H1 (cell line): ENCODE measurements at regions not wholly inside any gene's neighbourhood (a gene's known extent, or its start where the extent isn't known, plus 50 kb on each side); places are given as distances from the start of the nearest gene placed in this dataset.

Source experiments
- CTCF ChIA-PET: fragments of 300-600 bp; sonication (Branson Sonifier 250); formaldehyde crosslinking; loops from one replicate; lab custom pipeline; 2021; ENCODE audit not compliant: partially characterized antibody; lab: Charles Lee
- POLR2A ChIA-PET: fragments of 300-600 bp; sonication (Branson Sonifier 250); formaldehyde crosslinking; loops from one replicate; lab custom pipeline; 2021; ENCODE audit warnings: inconsistent platforms; ENCODE audit not compliant: partially characterized antibody; lab: Charles Lee
- DNase-seq, 2 experiments: peaks; one replicate each; pipeline versions ENCODE4 v3.0.0 to v3.0.0-alpha.2; 2010 to 2022; ENCODE audit warnings: low spot score in 2 of 2, low read depth in 1 of 2, mixed read lengths in 1 of 2
- FAIRE-seq: peaks from 2 replicates; lab custom pipeline; 2011; peaks lifted over from hg19 to GRCh38; lab: Jason Lieb, UNC
- H2AFZ ChIP-seq: 2 replicates; pipeline ENCODE4 v1.8.1; 2012; ENCODE audit warnings: low read length, inconsistent platforms
- H2AK5ac ChIP-seq: 2 replicates; pipeline ENCODE4 v1.6.1; 2013; ENCODE audit warnings: low read depth, low read length
- H2BK120ac ChIP-seq: replicated peaks from 2 replicates; pipeline ENCODE3; 2013; ENCODE audit warnings: low read depth, low read length, inconsistent platforms
- H2BK12ac ChIP-seq: 2 replicates; pipeline ENCODE4 v1.6.1; 2013; ENCODE audit warnings: low read depth, low read length
- H2BK15ac ChIP-seq: 2 replicates; pipeline ENCODE4 v1.6.1; 2013; ENCODE audit warnings: low read length
- H2BK20ac ChIP-seq: 2 replicates; pipeline ENCODE4 v1.6.1; 2013; ENCODE audit warnings: low read length
- H2BK5ac ChIP-seq: 2 replicates; pipeline ENCODE4 v1.6.1; 2013; ENCODE audit warnings: low read depth, low read length
- H3K14ac ChIP-seq: 2 replicates; pipeline ENCODE4 v1.6.1; 2013; ENCODE audit warnings: inconsistent platforms; ENCODE audit not compliant: insufficient read length
- H3K18ac ChIP-seq: 2 replicates; pipeline ENCODE4 v1.6.1; 2013; ENCODE audit warnings: low read length; ENCODE audit errors: extremely low read depth
- H3K23ac ChIP-seq: 2 replicates; pipeline ENCODE4 v1.6.1; 2013; ENCODE audit warnings: inconsistent platforms; ENCODE audit not compliant: insufficient read length
- H3K23me2 ChIP-seq: 2 replicates; pipeline ENCODE4 v1.6.1; 2013; ENCODE audit warnings: low read depth, low read length
- H3K27ac ChIP-seq: 2 replicates; pipeline ENCODE4 v1.6.1; 2011; ENCODE audit warnings: low read depth, low read length, inconsistent platforms
- H3K27me3 ChIP-seq, 4 experiments: replicated peaks in 1 of 4; 1 replicate in 1 of 4; 2 replicates in 3 of 4; pipeline versions ENCODE4 v1.6.1 to v1.8.1; 2011 to 2013; ENCODE audit warnings: low read length in 3 of 4, mild to moderate bottlenecking in 3 of 4, inconsistent platforms in 2 of 4, mixed read lengths in 2 of 4, moderate library complexity in 1 of 4; ENCODE audit not compliant: control insufficient read depth in 3 of 4, insufficient read depth in 3 of 4; ENCODE audit errors: extremely low read depth in 1 of 4
- H3K36me3 ChIP-seq, 4 experiments: 2 replicates each; pipeline versions ENCODE4 v1.6.1 to v1.8.1; 2011 to 2013; ENCODE audit warnings: mild to moderate bottlenecking in 4 of 4, low read length in 3 of 4, moderate library complexity in 2 of 4, control low read depth in 1 of 4, inconsistent platforms in 1 of 4; ENCODE audit not compliant: insufficient read depth in 4 of 4, control insufficient read depth in 2 of 4
- H3K4ac ChIP-seq: replicated peaks from 2 replicates; pipeline ENCODE3; 2013; ENCODE audit warnings: low read length, low read depth, mixed read lengths, inconsistent platforms; ENCODE audit not compliant: insufficient read length
- H3K4me1 ChIP-seq, 4 experiments: replicated peaks in 1 of 4; 1 replicate in 1 of 4; 2 replicates in 3 of 4; pipeline versions ENCODE4 v1.6.1 to v1.8.1; 2011 to 2013; ENCODE audit warnings: low read length in 3 of 4, inconsistent platforms in 2 of 4, mixed read lengths in 1 of 4; ENCODE audit not compliant: insufficient read depth in 4 of 4, control insufficient read depth in 3 of 4
- H3K4me2 ChIP-seq, 2 experiments: 2 replicates each; pipeline versions ENCODE4 v1.6.1 to v1.8.1; 2011 to 2013; ENCODE audit warnings: low read depth in 2 of 2, low read length in 2 of 2, control low read depth in 1 of 2, inconsistent platforms in 1 of 2, mild to moderate bottlenecking in 1 of 2; ENCODE audit not compliant: insufficient read depth in 1 of 2
- H3K4me3 ChIP-seq, 4 experiments: fragments of 200-600, 300-600 bp in 1 of 4; sonication (generic), shearing (Covaris generic), sonication (Bioruptor Twin) in 1 of 4; 2 replicates each; pipeline versions ENCODE4 v1.5.1 to v1.8.1; 2011 to 2016; ENCODE audit warnings: low read length in 4 of 4, low read depth in 3 of 4, control low read depth in 2 of 4, inconsistent platforms in 2 of 4, mild to moderate bottlenecking in 2 of 4, mixed read lengths in 1 of 4, moderate library complexity in 1 of 4; ENCODE audit not compliant: insufficient read depth in 2 of 4; ENCODE audit errors: extremely low read depth in 1 of 4
- H3K56ac ChIP-seq: replicated peaks from 2 replicates; pipeline ENCODE3; 2013; ENCODE audit warnings: low read depth, mild to moderate bottlenecking, mixed read lengths, low read length, inconsistent platforms; ENCODE audit not compliant: insufficient read length
- H3K79me1 ChIP-seq: 2 replicates; pipeline ENCODE4 v1.6.1; 2013; ENCODE audit warnings: low read depth, low read length, control low read depth
- H3K79me2 ChIP-seq, 2 experiments: 2 replicates each; pipeline versions ENCODE4 v1.6.1 to v1.8.1; 2012 to 2013; ENCODE audit warnings: low read length in 2 of 2, mild to moderate bottlenecking in 2 of 2, inconsistent platforms in 1 of 2; ENCODE audit not compliant: insufficient read depth in 2 of 2, control insufficient read depth in 1 of 2
- H3K9ac ChIP-seq, 4 experiments: replicated peaks in 1 of 4; 1 replicate in 1 of 4; 2 replicates in 3 of 4; pipeline versions ENCODE4 v1.6.1 to v1.8.1; 2011 to 2013; ENCODE audit warnings: low read depth in 3 of 4, low read length in 3 of 4, control low read depth in 2 of 4, mild to moderate bottlenecking in 2 of 4, moderate library complexity in 2 of 4, inconsistent platforms in 1 of 4; ENCODE audit errors: extremely low read depth in 1 of 4
- H3K9me3 ChIP-seq, 2 experiments: 2 replicates each; pipeline versions ENCODE4 v1.6.1 to v1.8.1; 2012 to 2013; ENCODE audit warnings: mild to moderate bottlenecking in 2 of 2, moderate library complexity in 2 of 2, control low read depth in 1 of 2, inconsistent platforms in 1 of 2, low read depth in 1 of 2, low read length in 1 of 2, mixed read lengths in 1 of 2; ENCODE audit not compliant: insufficient read depth in 2 of 2
- H4K20me1 ChIP-seq, 2 experiments: replicated peaks in 1 of 2; 2 replicates each; pipeline versions ENCODE3 to v1.8.1; 2011 to 2013; ENCODE audit warnings: inconsistent platforms in 2 of 2, low read length in 2 of 2, mild to moderate bottlenecking in 1 of 2; ENCODE audit not compliant: insufficient read depth in 2 of 2, control insufficient read depth in 1 of 2
- H4K5ac ChIP-seq: 2 replicates; pipeline ENCODE4 v1.6.1; 2013; ENCODE audit warnings: low read length, low read depth, mixed read lengths, inconsistent platforms; ENCODE audit not compliant: insufficient read length
- H4K8ac ChIP-seq: 2 replicates; pipeline ENCODE4 v1.8.0; 2013; ENCODE audit warnings: mild to moderate bottlenecking, moderate library complexity, low read length, inconsistent platforms; ENCODE audit not compliant: insufficient read depth; ENCODE audit errors: extremely low read depth
- H4K91ac ChIP-seq: replicated peaks from 2 replicates; pipeline ENCODE3; 2013; ENCODE audit warnings: low read length, mixed read lengths, inconsistent platforms; ENCODE audit not compliant: insufficient read length
- KDM1A ChIP-seq: fragments of 200-600, 300-600 bp; sonication (generic); IDR thresholded peaks from 2 replicates; pipeline ENCODE4 v1.7.1; 2016; ENCODE audit warnings: mild to moderate bottlenecking, low read length, borderline replicate concordance
- POLR2A ChIP-seq, 2 experiments: IDR thresholded peaks; 1 replicate in 1 of 2; 2 replicates in 1 of 2; pipeline ENCODE4 v1.6.1; 2011; ENCODE audit warnings: low read depth in 2 of 2, low read length in 2 of 2, mild to moderate bottlenecking in 2 of 2; ENCODE audit errors: control extremely low read depth in 1 of 2
- SAP30 ChIP-seq: fragments of 300-600 bp; sonication (generic); IDR thresholded peaks from 2 replicates; pipeline ENCODE4 v1.7.1; 2012; ENCODE audit warnings: low read length, moderate library complexity, mild to moderate bottlenecking, inconsistent platforms; ENCODE audit not compliant: insufficient read depth, insufficient replicate concordance
- SIN3A ChIP-seq, 2 experiments: IDR thresholded peaks in 1 of 2; conservative IDR thresholded peaks in 1 of 2; 2 replicates each; pipeline ENCODE4 v1.6.1; 2011 to 2012; ENCODE audit warnings: low read length in 2 of 2, improper control_type of control experiment in 1 of 2, low read depth in 1 of 2, mild to moderate bottlenecking in 1 of 2
- TAF1 ChIP-seq: IDR thresholded peaks from 2 replicates; pipeline ENCODE4 v1.6.1; 2011; ENCODE audit warnings: mild to moderate bottlenecking, low read depth, low read length
- TEAD4 ChIP-seq: IDR thresholded peaks from 2 replicates; pipeline ENCODE4 v1.6.1; 2012; ENCODE audit warnings: low read depth, low read length, inconsistent platforms, mixed read lengths
- WGBS, 2 experiments: shearing (Covaris generic) in 1 of 2; methylation state at CpG; one replicate each; pipeline versions ENCODE4 v1.1.6 to v1.1.7; 2013 to 2015; ENCODE audit warnings: low lambda C conversion rate in 2 of 2, mixed read lengths in 2 of 2, inconsistent platforms in 1 of 2, low coverage in 1 of 2, missing lambda C conversion rate in 1 of 2; ENCODE audit not compliant: insufficient replicate concordance in 2 of 2, insufficient coverage in 1 of 2, insufficient read length in 1 of 2; ENCODE audit errors: extremely low coverage in 1 of 2, missing lambda C conversion rate in 1 of 2; 5-methylcytosine and 5-hydroxymethylcytosine counted together

- POLR2A ChIA-PET: no interaction called here
- Histone ChIP-seq H2BK12ac (no peak overlapping the region), H4K5ac (no peak overlapping the region), H3K4me2 (no peak overlapping the region), H3K9me3 (no peaks in the 10 kb centered on the region), H3K9ac (no peak overlapping the region), H3K14ac (no peak overlapping the region), H3K27me3 (no peaks in the 10 kb centered on the region), H3K79me2 (no peaks in the 10 kb centered on the region), H3K4me3 (no peak overlapping the region), H2AFZ (no peak overlapping the region), H3K23ac (no peak overlapping the region), H3K79me1 (no peaks in the 10 kb centered on the region), H3K56ac (no peak overlapping the region), H4K91ac (no peak overlapping the region), H3K23me2 (no peaks in the 10 kb centered on the region), H4K20me1 (no peaks in the 10 kb centered on the region), H4K8ac (no peak overlapping the region), H2BK120ac (no peak overlapping the region), H3K4ac (no peak overlapping the region), H2BK15ac (no peak overlapping the region), H2AK5ac (no peak overlapping the region), H3K4me1 (peaks cover 0 to 4% (median 1%) of the 10 kb centered on the region in 4 experiments; a peak in 2 of 7 replicates), H3K36me3 (no peaks in the 10 kb centered on the region), H3K18ac (no peak overlapping the region), H2BK20ac (no peak overlapping the region), H2BK5ac (no peak overlapping the region), H3K27ac (no peak overlapping the region)
- TF ChIP-seq SAP30: no peak
- TF ChIP-seq TAF1: no peak
- no peak for TF ChIP-seq KDM1A
- peak; percentile 40; the same call in 1 of the 2 replicates for TF ChIP-seq TEAD4
- no peak for TF ChIP-seq POLR2A (IDR thresholded peaks at IDR 0.05; ENCODE audit: control extremely low read depth in 1 of 2, low read depth in 2 of 2, low read length in 2 of 2)
- no peak for TF ChIP-seq SIN3A (conservative IDR thresholded peaks at IDR 0.05 in 1 of 2, IDR thresholded peaks at IDR 0.05 in 1 of 2; ENCODE audit: low read depth in 1 of 2, low read length in 2 of 2)
- DNase-seq (no peak), FAIRE-seq (no peak)
- WGBS, 2 experiments: 98% methylated on average over 3 of the region's 3 CpGs; no CpG with 5 or more reads in 1 of the 2 experiments
- CTCF ChIA-PET: no interaction called here
Observed at GRCh38 chr4:28287831-28288233, 1427.2 kb downstream of the STIM2 start.
